ENCODE measurements at regions not wholly inside any gene's neighbourhood (a gene's known extent, or its start where the extent isn't known, plus 50 kb on each side); places are given as distances from the start of the nearest gene placed in this dataset.
"Not testable (repeated sequence)": the region's sequence is repeated elsewhere in the genome, so short reads cannot be mapped to it uniquely, and the experiment has no call there.

GRCh38 chr9:110021891-110022290 lies 186.1 kb downstream of the C9orf152 start:
- DNase-seq (ENCODE audit: low read depth), result no peak

- not testable (repeated sequence) for DNase-seq (ENCODE audit: low read depth)
Observed at GRCh38 chr9:110023221-110023620, 184.7 kb downstream of the C9orf152 start.

GRCh38 chr9:110025551-110026170 lies 182.3 kb downstream of the C9orf152 start:
- no peak for DNase-seq (ENCODE audit: low read depth)

GRCh38 chr9:110027671-110028081 lies 180.3 kb downstream of the C9orf152 start:
- no peak for DNase-seq (ENCODE audit: low read depth)

- DNase-seq (ENCODE audit: low read depth), result no peak
Observed at GRCh38 chr9:110028271-110028670, 179.7 kb downstream of the C9orf152 start.

- no peak for DNase-seq (ENCODE audit: low read depth)
Observed at GRCh38 chr9:110028676-110029075, 179.3 kb downstream of the C9orf152 start.

- DNase-seq (ENCODE audit: low read depth), result no peak
Observed at GRCh38 chr9:110029429-110029955, 178.5 kb downstream of the C9orf152 start.

GRCh38 chr9:110029956-110030480 lies 177.9 kb downstream of the C9orf152 start:
- no peak for DNase-seq (ENCODE audit: low read depth)

- no peak for DNase-seq (ENCODE audit: low read depth)
Observed at GRCh38 chr9:110030632-110031031, 177.3 kb downstream of the C9orf152 start.

- DNase-seq (ENCODE audit: low read depth), result no peak
Observed at GRCh38 chr9:110031511-110032173, 176.3 kb downstream of the C9orf152 start.

- not testable (repeated sequence) for DNase-seq (ENCODE audit: low read depth)
Observed at GRCh38 chr9:110032532-110032931, 175.4 kb downstream of the C9orf152 start.

GRCh38 chr9:110033869-110034268 lies 174.1 kb downstream of the C9orf152 start:
- DNase-seq (ENCODE audit: low read depth), result no peak

- no peak for DNase-seq (ENCODE audit: low read depth)
Observed at GRCh38 chr9:110036286-110036685, 171.7 kb downstream of the C9orf152 start.

GRCh38 chr9:110040788-110041187 lies 167.2 kb downstream of the C9orf152 start:
- DNase-seq (ENCODE audit: low read depth), result no peak

- no peak for DNase-seq (ENCODE audit: low read depth)
Observed at GRCh38 chr9:110041452-110041851, 166.5 kb downstream of the C9orf152 start.

GRCh38 chr9:110047232-110047954 lies 160.6 kb downstream of the C9orf152 start:
- no peak for DNase-seq (ENCODE audit: low read depth)

- no peak for DNase-seq (ENCODE audit: low read depth)
Observed at GRCh38 chr9:110047955-110048402, 160.0 kb downstream of the C9orf152 start.

GRCh38 chr9:110048403-110048975 lies 159.5 kb downstream of the C9orf152 start:
- DNase-seq (ENCODE audit: low read depth), result peak; percentile 66

GRCh38 chr9:110048976-110049698 lies 158.8 kb downstream of the C9orf152 start:
- no peak for DNase-seq (ENCODE audit: low read depth)

GRCh38 chr9:110049699-110050450 lies 158.1 kb downstream of the C9orf152 start:
- no peak for DNase-seq (ENCODE audit: low read depth)

- no peak for DNase-seq (ENCODE audit: low read depth)
Observed at GRCh38 chr9:110050925-110051355, 157.0 kb downstream of the C9orf152 start.
